GM12878 (cell line): ENCODE measurements at regions not wholly inside any gene's neighbourhood (a gene's known extent, or its start where the extent isn't known, plus 50 kb on each side); places are given as distances from the start of the nearest gene placed in this dataset.

ENCODE experiments used
- ATAC-seq: fragments of 200-7000 bp; cut with Tn5 transposase; 3 replicates; pipeline ENCODE4 v1.9.1; 2020; ENCODE audit warnings: mild to moderate bottlenecking, moderate library complexity
- BruUV-seq: library from RNA; stranded (reverse); fragments of 400-500 nt; replicated peaks from 2 replicates; lab custom pipeline; 2021; lab: Mats Ljungman, UMichigan
- CTCF ChIA-PET: fragments of 300-600 bp; sonication (Branson Sonifier 250); formaldehyde crosslinking; extraction: SDS; loops from one replicate; lab custom pipeline; 2021; ENCODE audit warnings: inconsistent platforms; lab: Yijun Ruan, JAX
- POLR2A ChIA-PET: fragments of 350-600 bp; formaldehyde crosslinking; extraction: SDS; loops from one replicate; lab custom pipeline; 2021; ENCODE audit warnings: inconsistent platforms; lab: Charles Lee
- RAD21 ChIA-PET: fragments of 300-600 bp; sonication (Branson Sonifier 250); formaldehyde crosslinking; loops from one replicate; lab custom pipeline; 2023; ENCODE audit warnings: antibody characterized with exemption; ENCODE audit not compliant: unreplicated experiment; lab: Charles Lee
- SMC1A ChIA-PET: fragments of 300-600 bp; sonication (Branson Sonifier 250); formaldehyde crosslinking; loops from one replicate; lab custom pipeline; 2023; ENCODE audit not compliant: unreplicated experiment, uncharacterized antibody; lab: Charles Lee
- DNase-seq: peaks from one replicate; pipeline ENCODE4 v3.0.0-alpha.2; 2011; ENCODE audit warnings: low read depth, low spot score
- FAIRE-seq: peaks from 3 replicates; lab custom pipeline; 2011; peaks lifted over from hg19 to GRCh38; lab: Jason Lieb, UNC
- H2AFZ ChIP-seq: 2 replicates; pipeline ENCODE4 v1.6.0; 2011; ENCODE audit warnings: low read depth, low read length, control low read depth; ENCODE audit not compliant: control insufficient read depth
- H3K27ac ChIP-seq: 2 replicates; pipeline ENCODE4 v1.5.1; 2011; ENCODE audit warnings: control low read depth; ENCODE audit not compliant: control insufficient read depth, insufficient read depth
- H3K27me3 ChIP-seq, 2 experiments: replicated peaks in 1 of 2; 2 replicates each; pipeline versions ENCODE4 v1.6.0 to v1.6.1; 2011; ENCODE audit warnings: low read length in 1 of 2; ENCODE audit not compliant: control insufficient read depth in 2 of 2, insufficient read depth in 2 of 2
- H3K36me3 ChIP-seq, 2 experiments: 2 replicates each; pipeline ENCODE4 v1.5.1; 2011; ENCODE audit warnings: low read length in 1 of 2; ENCODE audit not compliant: control insufficient read depth in 2 of 2, insufficient read depth in 2 of 2
- H3K4me1 ChIP-seq: 2 replicates; pipeline ENCODE4 v1.6.1; 2011; ENCODE audit warnings: mild to moderate bottlenecking, low read length, moderate library complexity, mixed read lengths; ENCODE audit not compliant: control insufficient read depth, insufficient read depth
- H3K4me2 ChIP-seq: 2 replicates; pipeline ENCODE4 v1.6.0; 2011; ENCODE audit warnings: control low read depth; ENCODE audit not compliant: control insufficient read depth, insufficient read depth
- H3K4me3 ChIP-seq: fragments of 200-600 bp; sonication (generic); 2 replicates; pipeline ENCODE4 v1.5.1; 2016
- H3K79me2 ChIP-seq: 2 replicates; pipeline ENCODE4 v1.6.0; 2011; ENCODE audit warnings: low read length; ENCODE audit not compliant: control insufficient read depth, insufficient read depth
- H3K9ac ChIP-seq: 2 replicates; pipeline ENCODE4 v1.8.0; 2011; ENCODE audit warnings: low read length, control low read depth, mixed read lengths; ENCODE audit not compliant: control insufficient read depth, insufficient read depth
- H3K9me3 ChIP-seq: replicated peaks from 3 replicates; pipeline ENCODE4 v1.5.1; 2011; ENCODE audit warnings: mild to moderate bottlenecking, low read length; ENCODE audit not compliant: control insufficient read depth, insufficient read depth
- H4K20me1 ChIP-seq: 2 replicates; pipeline ENCODE4 v1.6.0; 2011; ENCODE audit not compliant: control insufficient read depth, insufficient read depth
- BRCA1 ChIP-seq: IDR thresholded peaks from 2 replicates; pipeline ENCODE4 v1.6.1; 2011; ENCODE audit warnings: low read depth, low read length, improper control_type of control experiment
- CBX3 ChIP-seq: fragments of 200-600 bp; sonication (generic); IDR thresholded peaks from 2 replicates; pipeline ENCODE4 v1.6.1; 2016; ENCODE audit warnings: low read depth, borderline replicate concordance
- CHD4 ChIP-seq: fragments of 200-600 bp; sonication (generic); IDR thresholded peaks from 2 replicates; pipeline ENCODE4 v1.6.1; 2016; ENCODE audit warnings: mild to moderate bottlenecking
- CUX1 ChIP-seq: IDR thresholded peaks from 2 replicates; pipeline ENCODE4 v1.6.1; 2012; ENCODE audit warnings: improper control_type of control experiment, low read depth, low read length; ENCODE audit not compliant: insufficient replicate concordance
- HSF1 ChIP-seq: fragments of 150-350 bp; IDR thresholded peaks from 2 replicates; pipeline ENCODE4 v1.6.1; 2014; ENCODE audit warnings: mild to moderate bottlenecking, low read depth, low read length
- IKZF2 ChIP-seq, 2 experiments: fragments of 450-650 bp; IDR thresholded peaks; 2 replicates each; pipeline ENCODE4 v1.6.1; 2017; ENCODE audit warnings: mild to moderate bottlenecking in 2 of 2, moderate library complexity in 2 of 2
- MTA2 ChIP-seq: fragments of 450-650 bp; IDR thresholded peaks from 2 replicates; pipeline ENCODE4 v1.6.1; 2016; ENCODE audit warnings: low read depth, mild to moderate bottlenecking, moderate library complexity
- MXI1 ChIP-seq: fragments of 150-350 bp; IDR thresholded peaks from 2 replicates; pipeline ENCODE4 v1.6.1; 2011; ENCODE audit warnings: low read depth, mild to moderate bottlenecking, inconsistent platforms, low read length, improper control_type of control experiment
- MYB ChIP-seq: fragments of 150-350 bp; IDR thresholded peaks from 2 replicates; pipeline ENCODE4 v1.6.1; 2014; ENCODE audit warnings: mild to moderate bottlenecking, low read depth, low read length, borderline replicate concordance
- NRF1 ChIP-seq: conservative IDR thresholded peaks from 2 replicates; pipeline ENCODE4 v1.6.1; 2011; ENCODE audit warnings: mild to moderate bottlenecking, low read depth, low read length, improper control_type of control experiment
- PRDM15 ChIP-seq: fragments of 450-650 bp; formaldehyde crosslinking; IDR thresholded peaks from 2 replicates; pipeline ENCODE4 v1.4.0; 2020; ENCODE audit warnings: mild to moderate bottlenecking, moderate library complexity
- YBX1 ChIP-seq: fragments of 450-650 bp; IDR thresholded peaks from 2 replicates; pipeline ENCODE4 v1.6.1; 2016; ENCODE audit warnings: antibody characterized with exemption
- WGBS: methylation state at CpG from one replicate; pipeline ENCODE4 v1.1.6; 2016; ENCODE audit warnings: low lambda C conversion rate; ENCODE audit not compliant: insufficient replicate concordance, insufficient coverage; ENCODE audit errors: missing lambda C conversion rate; 5-methylcytosine and 5-hydroxymethylcytosine counted together
- in situ Hi-C: fragments of 300-500 bp; cut with MboI; formaldehyde crosslinking; loops from 9 replicates; pipeline ENCODE4 v1.14.3; 2018; ENCODE audit warnings: mixed read lengths
- intact Hi-C: fragments of 100-400 bp; cut with micrococcal nuclease; formaldehyde crosslinking; loops from one replicate; pipeline ENCODE4 v1.14.2; 2022; ENCODE audit not compliant: unreplicated experiment

DNA sequence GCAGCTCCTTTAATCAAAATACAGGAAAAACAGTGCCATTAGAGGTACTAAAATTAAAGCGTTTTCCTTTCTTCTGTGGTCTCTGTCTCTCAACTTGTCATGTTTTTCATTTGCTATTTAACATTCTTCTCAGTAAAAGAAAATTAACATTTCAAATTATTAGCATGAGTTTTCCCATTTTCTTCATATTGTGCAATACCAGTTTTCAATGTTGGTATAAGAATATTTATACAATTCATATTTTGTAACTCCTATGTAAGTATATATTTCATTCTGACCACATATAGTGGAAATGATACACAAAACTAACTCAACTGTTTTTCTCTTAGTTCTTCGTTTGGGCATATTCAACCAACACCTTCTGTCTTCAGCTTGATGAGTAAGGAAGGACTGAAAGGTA, 308.3 kb downstream of the HS3ST1 start:
- FAIRE-seq: no peak

More for the DNA sequence above, 308.3 kb downstream of the HS3ST1 start:
- SMC1A ChIA-PET: no interaction called here
- Histone ChIP-seq H3K9me3 (no peaks in the 10 kb centered on the region), H3K27ac (no peak overlapping the region), H3K79me2 (no peaks in the 10 kb centered on the region), H3K4me1 (no peaks in the 10 kb centered on the region), H2AFZ (no peak overlapping the region), H3K4me3 (no peak overlapping the region), H4K20me1 (no peaks in the 10 kb centered on the region), H3K27me3 (no peaks in the 10 kb centered on the region), H3K36me3 (no peaks in the 10 kb centered on the region), H3K9ac (no peak overlapping the region), H3K4me2 (no peak overlapping the region)
- in situ Hi-C loops (no loop called here), intact Hi-C loops (no loop called here)
- TF ChIP-seq HSF1: no peak
- TF ChIP-seq NRF1: no peak
- no peak for TF ChIP-seq MYB
- no peak for TF ChIP-seq YBX1
- no peak for TF ChIP-seq PRDM15 (CRISPR knock-in tag)
- no peak for TF ChIP-seq IKZF2 (IDR thresholded peaks at IDR 0.05)
- no peak for TF ChIP-seq CHD4
- no peak for TF ChIP-seq BRCA1
- TF ChIP-seq CUX1: no peak
- TF ChIP-seq MXI1: no peak
- no peak for TF ChIP-seq CBX3
- TF ChIP-seq MTA2: no peak
- no peak for ATAC-seq
- RAD21 ChIA-PET: no interaction called here
- CTCF ChIA-PET: no interaction called here
- DNase-seq: no peak
- POLR2A ChIA-PET: no interaction called here
- WGBS: 43% methylated on average over 2 of the region's 2 CpGs
- BruUV-seq: no TSS peak
